ENCODE measurements at regions not wholly inside any gene's neighbourhood (a gene's known extent, or its start where the extent isn't known, plus 50 kb on each side); places are given as distances from the start of the nearest gene placed in this dataset.

GRCh38 chrX:1935805-1936204, 320.9 kb downstream of the ASMT start (continued):
- TF ChIP-seq ZBTB39 (CRISPR knock-in tag; IDR thresholded peaks at IDR 0.05) = no peak
- TF ChIP-seq HDAC6 (IDR thresholded peaks at IDR 0.05; ENCODE audit: low read depth, low read length) = no peak
- no peak for TF ChIP-seq ZNF3 (CRISPR knock-in tag; IDR thresholded peaks at IDR 0.05)
- TF ChIP-seq HNRNPH1 (optimal IDR thresholded peaks at IDR 0.05; ENCODE audit: low read depth, low read length) = no peak
- no peak for TF ChIP-seq ZNF747 (CRISPR knock-in tag; IDR thresholded peaks at IDR 0.05; ENCODE audit: borderline replicate concordance)
- TF ChIP-seq MAF1 (CRISPR knock-in tag; IDR thresholded peaks at IDR 0.05; ENCODE audit: borderline replicate concordance) = no peak
- TF ChIP-seq MTF2 (CRISPR knock-in tag; IDR thresholded peaks at IDR 0.05; ENCODE audit: borderline replicate concordance) = no peak

- intact Hi-C loops (cut with micrococcal nuclease; ENCODE audit: unreplicated experiment) = no loop called here
- no peaks in the 10 kb centered on the region for H3K36me3 ChIP-seq (replicated peaks in 1 of 2; ENCODE audit: control insufficient read depth in 1 of 2, insufficient read depth in 2 of 2, low read length in 2 of 2)
- DNase-seq (ENCODE audit: low spot score) (no peak), ATAC-seq (no peak), FAIRE-seq (no peak)
- no peaks in the 10 kb centered on the region; a peak in 1 of 5 replicates for H3K27me3 ChIP-seq (ENCODE audit: control insufficient read depth in 1 of 2, insufficient read depth in 2 of 2, low read length in 2 of 2)
- no peaks in the 10 kb centered on the region for H3K9me3 ChIP-seq (ENCODE audit: low read length)
- no peaks in the 10 kb centered on the region for H3K79me2 ChIP-seq (ENCODE audit: insufficient read depth, low read length)
- in situ Hi-C loops (cut with HindIII; ENCODE audit: extremely low pct_ligation_motif_present, low pct_unique_long_range_greater_than_20kb) = no loop called here
- no peak overlapping the region for H2AFZ ChIP-seq (ENCODE audit: low read length)
- CTCF ChIA-PET (ENCODE audit: low intra/inter-chr PET ratio, low total read pairs) = no interaction called here
- H3K27ac ChIP-seq (ENCODE audit: extremely low read length, insufficient read depth, low read length) = no peak overlapping the region
- WGBS (ENCODE audit: low lambda C conversion rate) = 14% methylated on average over 6 of the region's 6 CpGs
- H3K9ac ChIP-seq (ENCODE audit: insufficient read depth, low read depth, low read length) = no peak overlapping the region
- H3K4me1 ChIP-seq (ENCODE audit: insufficient read depth, low read length) = no peaks in the 10 kb centered on the region
- no TSS peak for BruUV-seq (replicated peaks)
- no peaks in the 10 kb centered on the region for H4K20me1 ChIP-seq (ENCODE audit: insufficient read depth, low read length)
- no peak overlapping the region for H3K4me3 ChIP-seq (replicated peaks in 1 of 3; ENCODE audit: insufficient read depth in 1 of 3, low read depth in 2 of 3, low read length in 3 of 3)
- POLR2A ChIA-PET = no interaction called here
- H3K4me2 ChIP-seq (ENCODE audit: low read depth, low read length) = no peak overlapping the region
- TF ChIP-seq AGO1 (IDR thresholded peaks at IDR 0.05; ENCODE audit: low read depth, low read length, poor library complexity, severe bottlenecking) (no peak), ATF1 (CRISPR knock-in tag; IDR thresholded peaks at IDR 0.05) (no peak), CC2D1A (CRISPR knock-in tag; IDR thresholded peaks at IDR 0.05) (no peak), FIP1L1 (IDR thresholded peaks at IDR 0.05; ENCODE audit: borderline replicate concordance, insufficient read depth, low read depth, low read length) (no peak), MTERF4 (CRISPR knock-in tag; IDR thresholded peaks at IDR 0.05) (no peak), ZNF3 (CRISPR knock-in tag; IDR thresholded peaks at IDR 0.05) (no peak), MAF1 (CRISPR knock-in tag; IDR thresholded peaks at IDR 0.05; ENCODE audit: borderline replicate concordance) (no peak), ZNF282 (IDR thresholded peaks at IDR 0.05; ENCODE audit: partially characterized antibody) (no peak), ETS1 (CRISPR knock-in tag; IDR thresholded peaks at IDR 0.05) (no peak)
- TF ChIP-seq, protein P1, sequence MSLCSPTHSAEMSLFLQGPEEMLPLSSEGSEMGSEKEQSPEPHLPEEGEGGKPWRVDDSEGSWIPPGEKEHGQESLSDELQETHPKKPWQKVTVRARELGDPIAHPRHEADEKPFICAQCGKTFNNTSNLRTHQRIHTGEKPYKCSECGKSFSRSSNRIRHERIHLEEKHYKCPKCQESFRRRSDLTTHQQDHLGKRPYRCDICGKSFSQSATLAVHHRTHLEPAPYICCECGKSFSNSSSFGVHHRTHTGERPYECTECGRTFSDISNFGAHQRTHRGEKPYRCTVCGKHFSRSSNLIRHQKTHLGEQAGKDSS (CRISPR knock-in tag; IDR thresholded peaks at IDR 0.05; ENCODE audit: borderline replicate concordance, low read depth) = no peak
- TF ChIP-seq, protein P2, sequence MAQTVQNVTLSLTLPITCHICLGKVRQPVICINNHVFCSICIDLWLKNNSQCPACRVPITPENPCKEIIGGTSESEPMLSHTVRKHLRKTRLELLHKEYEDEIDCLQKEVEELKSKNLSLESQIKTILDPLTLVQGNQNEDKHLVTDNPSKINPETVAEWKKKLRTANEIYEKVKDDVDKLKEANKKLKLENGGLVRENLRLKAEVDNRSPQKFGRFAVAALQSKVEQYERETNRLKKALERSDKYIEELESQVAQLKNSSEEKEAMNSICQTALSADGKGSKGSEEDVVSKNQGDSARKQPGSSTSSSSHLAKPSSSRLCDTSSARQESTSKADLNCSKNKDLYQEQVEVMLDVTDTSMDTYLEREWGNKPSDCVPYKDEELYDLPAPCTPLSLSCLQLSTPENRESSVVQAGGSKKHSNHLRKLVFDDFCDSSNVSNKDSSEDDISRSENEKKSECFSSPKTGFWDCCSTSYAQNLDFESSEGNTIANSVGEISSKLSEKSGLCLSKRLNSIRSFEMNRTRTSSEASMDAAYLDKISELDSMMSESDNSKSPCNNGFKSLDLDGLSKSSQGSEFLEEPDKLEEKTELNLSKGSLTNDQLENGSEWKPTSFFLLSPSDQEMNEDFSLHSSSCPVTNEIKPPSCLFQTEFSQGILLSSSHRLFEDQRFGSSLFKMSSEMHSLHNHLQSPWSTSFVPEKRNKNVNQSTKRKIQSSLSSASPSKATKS (CRISPR knock-in tag; IDR thresholded peaks at IDR 0.05) = no peak
These were observed 323.3 kb downstream of the ASMT start for GRCh38 chrX:1938190-1938589.

Measured in HepG2 (cell line).